Eye (tissue), 1 donor: ENCODE measurements at regions not wholly inside any gene's neighbourhood (a gene's known extent, or its start where the extent isn't known, plus 50 kb on each side); places are given as distances from the start of the nearest gene placed in this dataset.
"Not testable (repeated sequence)": the region's sequence is repeated elsewhere in the genome, so short reads cannot be mapped to it uniquely, and the experiment has no call there.

ENCODE experiments used
- DNase-seq: peaks from one replicate; pipeline ENCODE4 v3.0.0-alpha.2; 2015

DNA sequence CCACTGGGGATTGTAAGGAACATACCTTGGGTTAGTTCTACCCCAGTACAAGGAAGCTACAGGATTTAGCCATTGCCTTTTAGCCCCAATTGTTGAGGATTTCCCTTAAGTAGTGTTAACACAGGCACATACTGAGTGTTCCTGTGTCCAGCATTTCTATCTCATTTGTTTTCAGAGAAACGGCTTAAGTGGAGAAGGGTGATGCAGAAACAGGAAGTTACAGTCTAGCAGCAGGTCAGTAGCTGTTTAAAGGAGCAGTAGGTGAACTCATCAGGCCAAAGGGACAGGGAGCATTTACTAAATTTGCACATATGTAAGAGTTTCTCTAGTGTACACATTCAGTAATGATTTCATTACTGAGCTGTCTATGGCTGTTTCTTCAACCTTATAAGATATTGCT is 644.2 kb upstream of the GJE1 start:
- no peak for DNase-seq

DNA sequence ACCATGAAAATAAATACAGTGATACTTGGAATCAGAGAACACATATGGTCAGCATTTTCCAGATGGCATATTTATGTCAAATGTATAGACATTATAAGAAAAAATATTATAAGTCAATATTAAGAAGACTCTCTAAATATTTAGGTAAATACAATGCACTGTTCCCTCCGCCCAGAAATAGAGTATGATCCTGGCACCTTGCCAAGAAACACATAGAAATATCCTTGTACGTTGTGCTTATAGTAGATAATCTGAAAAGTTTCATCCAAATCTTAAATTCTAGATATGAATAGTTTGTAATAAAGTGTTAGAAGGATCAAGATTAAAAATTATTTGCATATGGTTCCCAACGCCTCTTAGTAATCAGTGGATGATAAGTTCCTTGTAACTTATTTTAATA is 645.8 kb upstream of the GJE1 start:
- no peak for DNase-seq

DNA sequence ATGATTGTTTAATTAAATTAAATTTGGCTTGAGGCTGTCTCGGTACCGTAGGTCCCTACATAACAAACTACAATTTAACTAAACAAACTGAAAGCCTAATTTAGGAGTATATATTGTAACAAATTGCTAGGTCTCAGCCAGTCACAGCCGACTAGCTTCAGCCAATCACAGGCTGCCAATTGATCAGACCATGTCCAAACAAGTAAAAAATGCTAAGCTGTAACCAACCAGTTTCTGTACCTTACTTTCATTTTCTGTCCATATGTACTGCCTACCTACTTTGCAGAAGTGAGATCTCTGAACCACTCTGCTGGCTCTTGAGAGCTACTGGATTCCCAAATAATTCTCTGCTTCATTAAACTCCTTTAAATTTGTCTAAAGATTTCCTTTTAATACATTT is 648.0 kb upstream of the GJE1 start:
- DNase-seq = no peak

DNA sequence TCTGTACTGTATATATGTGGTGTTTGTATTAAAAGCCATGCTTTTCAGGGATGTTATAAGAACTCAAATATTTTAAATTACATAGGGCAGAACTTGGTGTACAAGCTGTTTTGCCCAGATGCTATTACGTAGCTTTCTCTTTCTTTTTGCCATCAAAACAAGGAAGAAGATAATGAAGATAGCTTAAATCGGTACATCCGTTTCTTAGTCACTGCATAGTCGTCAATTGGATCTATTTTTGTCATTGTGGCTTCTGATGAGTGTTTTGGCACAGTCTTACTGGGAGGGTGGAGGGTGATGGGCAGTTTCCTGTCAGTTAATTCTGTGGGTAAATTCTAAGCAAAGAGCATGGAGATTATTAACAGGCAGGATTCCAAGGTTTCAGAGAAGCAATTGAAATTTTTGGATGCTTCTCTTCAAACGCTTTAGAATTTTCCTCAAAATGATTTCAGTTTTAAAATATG is 649.1 kb upstream of the GJE1 start:
- no peak for DNase-seq

DNA sequence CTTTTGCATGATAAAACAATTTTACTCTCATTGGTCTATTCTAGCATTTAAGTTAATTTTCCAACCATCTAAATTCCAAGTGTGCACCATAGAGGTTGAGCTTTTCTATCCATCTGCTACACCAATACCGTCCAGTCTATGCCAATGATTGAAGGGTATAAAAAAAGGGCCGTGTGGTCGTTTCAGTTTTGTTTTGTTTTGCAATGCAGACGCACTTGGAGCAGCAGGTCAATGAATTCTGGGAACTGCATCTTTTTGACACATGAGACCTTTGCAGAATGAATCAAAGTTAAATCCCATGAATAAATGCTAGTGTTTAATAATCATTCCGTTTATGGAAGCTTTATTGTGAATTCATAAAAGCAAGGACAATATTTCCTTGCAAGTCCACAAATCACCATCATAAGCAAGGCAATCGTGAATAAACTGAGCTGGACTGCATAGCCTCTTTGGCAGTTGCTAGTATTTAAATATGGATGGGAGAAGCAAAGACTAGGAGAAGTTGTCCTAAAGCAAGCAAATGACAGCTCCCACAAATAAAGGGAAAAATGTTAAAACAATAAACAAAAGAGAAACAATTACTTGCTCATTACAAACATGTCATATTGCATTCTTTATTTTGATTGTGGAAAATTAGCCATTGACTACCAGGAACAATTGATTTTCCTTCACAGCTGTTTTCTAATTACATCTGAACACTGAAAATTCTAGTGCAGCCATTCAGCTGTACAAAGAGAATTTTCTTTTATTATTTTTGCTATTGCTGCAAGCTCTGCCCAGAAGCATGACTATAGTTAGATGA is 649.7 kb upstream of the GJE1 start:
- DNase-seq = peak; percentile 44

DNA sequence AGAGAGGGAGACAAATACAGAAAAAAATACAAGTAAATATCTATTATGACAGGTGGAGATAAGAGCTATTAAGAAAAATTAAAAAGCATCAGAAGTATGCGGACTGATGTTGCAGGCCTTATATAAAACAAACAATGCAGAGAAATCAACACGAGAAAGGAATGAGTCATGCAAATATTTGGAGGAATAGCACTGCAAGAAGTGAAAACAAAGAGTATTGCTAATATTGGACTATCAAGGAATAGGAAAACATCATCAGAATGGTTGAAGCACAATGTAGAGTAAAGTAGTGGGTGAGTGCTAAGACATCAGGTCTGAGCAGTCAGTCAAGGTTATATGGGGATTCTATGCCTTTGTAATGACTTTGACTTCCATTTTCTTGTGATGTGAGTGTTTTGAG is 657.5 kb upstream of the GJE1 start:
- no peak for DNase-seq

DNA sequence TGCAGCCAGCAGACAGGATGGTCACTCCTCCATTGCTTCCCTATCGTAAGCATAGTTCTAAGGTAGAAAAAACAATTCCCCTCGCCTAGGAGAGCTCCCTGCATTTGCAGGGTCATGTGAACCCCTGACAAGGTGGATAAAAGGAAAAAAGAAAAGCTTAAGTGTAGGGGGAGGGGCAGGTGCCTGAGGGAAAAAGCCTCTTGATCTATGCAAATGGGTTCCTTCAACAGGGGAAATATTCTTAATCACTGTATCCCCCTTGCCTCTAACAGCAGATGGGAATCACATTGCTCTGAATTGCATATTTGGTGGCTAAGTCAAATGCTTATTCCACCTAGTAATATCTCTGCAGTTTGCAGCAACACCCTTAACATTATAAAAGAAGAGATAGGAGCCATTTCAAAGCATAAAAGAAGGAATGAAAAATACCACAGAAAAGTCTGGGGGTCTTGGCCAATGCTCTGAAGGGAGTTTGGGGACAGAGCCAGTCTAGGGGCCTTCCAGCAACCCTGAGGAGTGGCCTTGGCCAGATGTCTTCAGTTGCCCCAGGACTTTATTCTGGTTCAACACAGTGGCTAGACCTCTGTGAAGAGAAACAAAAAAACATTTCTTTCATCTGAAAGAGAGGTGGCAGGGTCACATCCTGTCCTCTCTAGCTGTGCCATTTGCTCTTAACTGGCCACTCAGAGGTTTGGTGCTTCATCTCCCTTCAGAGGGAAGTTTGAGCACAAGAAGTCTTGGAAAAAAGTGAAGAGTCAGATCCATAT is 660.4 kb upstream of the GJE1 start:
- DNase-seq = no peak

DNA sequence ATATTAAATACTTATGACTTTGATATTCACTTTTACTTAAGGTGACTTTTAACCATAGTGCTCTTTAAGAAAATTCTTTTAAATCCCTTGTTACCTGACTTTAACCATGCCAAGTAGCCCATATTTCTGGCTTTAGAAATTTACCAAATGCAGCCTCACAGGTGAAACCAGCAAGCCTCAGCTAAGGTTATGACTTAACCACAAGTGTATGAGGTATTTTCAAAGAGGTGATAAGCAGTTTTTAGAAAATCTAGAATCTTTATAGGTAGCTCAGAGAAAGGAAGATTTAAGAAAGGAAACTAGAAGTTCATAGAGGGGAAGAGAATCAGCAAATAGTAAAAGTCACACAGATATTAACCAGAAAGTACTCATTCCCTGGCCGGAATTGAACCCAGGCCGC is 661.9 kb upstream of the GJE1 start:
- DNase-seq = no peak

DNA sequence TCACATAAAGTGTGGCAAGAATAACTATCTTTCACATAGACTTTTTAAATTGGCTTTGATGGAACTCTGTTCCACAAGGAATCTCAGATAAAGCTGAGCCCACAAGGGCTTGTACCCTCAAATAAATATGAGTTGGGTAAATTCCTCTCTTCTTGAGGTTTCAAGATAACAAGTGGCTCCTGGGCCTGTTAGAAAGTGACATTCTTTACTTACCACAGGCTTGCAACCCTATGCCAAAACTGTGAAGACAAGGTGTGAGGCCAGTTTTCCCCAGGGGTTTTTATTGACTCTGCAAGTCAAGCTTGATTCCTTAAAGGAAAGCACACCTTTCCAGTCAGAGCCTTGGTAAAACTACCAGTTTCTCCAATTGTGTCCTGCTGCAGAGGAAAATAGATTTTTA is 664.8 kb upstream of the GJE1 start:
- DNase-seq = no peak

DNA sequence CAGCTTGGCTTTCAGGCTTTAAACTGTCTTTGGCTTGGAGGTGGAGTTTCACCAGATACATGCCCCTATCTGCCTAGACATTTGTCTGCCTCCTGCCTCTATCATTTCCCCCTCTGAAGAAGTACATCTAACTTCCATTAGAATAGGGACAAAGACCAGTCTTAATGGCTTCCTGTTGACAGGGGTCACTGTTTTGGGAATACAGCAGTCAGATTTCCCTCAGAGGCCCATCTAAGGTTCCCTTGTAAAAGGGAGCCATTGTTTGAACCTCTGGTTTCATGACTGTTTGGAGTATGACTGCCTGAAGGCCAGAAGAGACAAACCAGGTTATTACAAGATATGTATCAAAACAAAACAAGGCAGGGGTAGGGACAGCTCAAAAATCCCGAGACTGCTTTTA is 665.7 kb upstream of the GJE1 start:
- no peak for DNase-seq

DNA sequence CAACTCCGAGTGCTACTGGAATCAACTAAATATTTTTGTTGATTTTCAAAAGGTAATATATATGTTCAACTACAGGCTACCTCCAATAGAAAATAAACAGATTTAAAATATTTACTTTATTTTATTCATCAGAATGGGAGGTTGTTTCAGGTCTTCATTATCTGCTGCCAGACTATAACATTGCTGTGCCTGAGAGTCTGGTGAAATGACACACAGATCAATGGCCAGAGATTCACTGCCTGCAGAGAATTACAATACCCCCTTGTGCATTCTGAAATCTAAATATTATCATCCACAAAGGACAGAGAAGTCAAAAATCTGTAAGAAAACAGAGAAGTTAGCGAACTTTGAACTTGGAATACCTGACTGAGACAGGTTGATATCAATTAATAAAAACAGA is 667.8 kb upstream of the GJE1 start:
- peak; percentile 44 for DNase-seq

DNA sequence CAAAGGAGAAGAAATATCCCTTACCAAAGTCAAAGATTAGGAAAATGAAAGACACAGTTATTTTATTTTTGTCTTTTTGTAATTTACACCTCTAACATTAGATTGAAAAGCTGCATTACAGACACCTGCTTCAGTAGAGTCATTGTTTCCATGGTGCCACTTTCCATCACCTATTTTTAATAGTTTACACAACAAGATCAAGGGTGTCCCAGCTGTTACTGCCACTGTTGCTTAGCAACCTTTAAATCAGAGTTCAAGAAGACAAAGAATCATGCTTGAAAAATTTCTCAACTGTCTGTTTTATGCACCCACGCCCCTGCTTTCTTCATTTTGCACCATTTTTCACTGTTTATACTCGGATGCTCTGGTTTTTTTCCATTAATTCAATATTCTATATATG is 668.2 kb upstream of the GJE1 start:
- peak; percentile 70 for DNase-seq

DNA sequence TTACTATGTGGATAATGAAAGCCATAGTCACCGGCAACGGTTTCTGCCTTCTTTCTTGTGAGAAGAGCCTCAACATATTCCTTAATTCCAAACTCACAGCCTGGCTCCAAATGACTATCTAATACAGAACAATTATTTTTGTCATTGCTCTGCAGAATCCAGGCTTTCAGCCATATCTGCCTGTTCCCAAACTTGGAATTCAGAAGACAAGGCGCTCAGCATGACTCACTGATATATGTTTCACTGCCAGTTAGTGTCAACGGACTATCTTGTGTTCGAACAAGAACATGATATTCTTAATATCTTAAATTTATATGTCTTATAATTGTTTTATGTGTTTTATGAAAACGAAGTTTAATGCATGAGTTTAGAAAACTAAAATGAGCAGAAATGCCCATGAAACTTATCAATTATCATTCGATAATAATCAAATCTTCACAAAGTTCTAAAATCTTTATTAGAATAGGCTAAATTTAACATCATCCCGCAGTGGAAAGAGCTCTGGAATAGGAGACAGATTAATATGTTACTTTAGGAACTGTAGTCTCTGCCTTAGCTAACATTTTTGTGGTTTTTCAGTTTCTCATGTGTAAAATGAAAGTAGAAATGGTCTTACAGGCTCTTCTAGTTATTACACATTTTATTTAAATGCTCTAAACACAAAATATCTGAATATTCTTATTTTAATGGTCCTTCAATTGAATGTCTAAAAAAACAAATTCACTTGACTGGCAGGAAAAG is 669.3 kb upstream of the GJE1 start:
- DNase-seq = no peak

DNA sequence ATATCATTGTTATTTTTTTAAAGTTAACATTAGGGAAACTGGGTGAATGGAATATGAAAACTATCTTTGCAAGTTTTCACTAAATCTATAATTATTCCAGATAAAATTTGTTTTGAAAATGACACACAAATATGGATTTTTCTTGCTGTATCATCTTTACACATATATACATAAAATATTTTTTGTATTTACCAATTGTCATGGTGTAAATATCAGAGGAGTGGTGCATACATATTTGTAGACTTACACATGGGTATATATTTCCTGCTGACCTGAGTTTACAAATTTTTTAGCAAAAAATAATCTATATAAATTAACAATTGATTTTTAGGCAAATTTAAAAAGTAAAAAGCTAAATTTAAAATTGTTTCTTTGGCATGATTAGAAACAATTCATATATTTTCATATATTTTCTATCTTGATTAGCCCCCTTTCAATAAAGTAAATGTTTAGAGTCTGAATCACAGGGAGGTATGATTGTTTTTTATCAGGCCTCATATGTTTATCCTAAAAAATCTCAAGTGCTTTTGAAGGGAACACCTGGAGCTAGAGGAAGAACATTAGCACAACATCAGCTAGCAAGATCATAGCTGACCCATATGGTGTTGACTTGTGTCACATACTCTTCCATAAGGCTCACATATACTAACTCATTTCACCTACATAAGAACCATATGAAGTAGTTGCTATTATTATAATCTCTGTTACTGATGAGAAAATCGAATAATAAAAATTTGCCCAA is 671.8 kb upstream of the GJE1 start:
- no peak for DNase-seq

DNA sequence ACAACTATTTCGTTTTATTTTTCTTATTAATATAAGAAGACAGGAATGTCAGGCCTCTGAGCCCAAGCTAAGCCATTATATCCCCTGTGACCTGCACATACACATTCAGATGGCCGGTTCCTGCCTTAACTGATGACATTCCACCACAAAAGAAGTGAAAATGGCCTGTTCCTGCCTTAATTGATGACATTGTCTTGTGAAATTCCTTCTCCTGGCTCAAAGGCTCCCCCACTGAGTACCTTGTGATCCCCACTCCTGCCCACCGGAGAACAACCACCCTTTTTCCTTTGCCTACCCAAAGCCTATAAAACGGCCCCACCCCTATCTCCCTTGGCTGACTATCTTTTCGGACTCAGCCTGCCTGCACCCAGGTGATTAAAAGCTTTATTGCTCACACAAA is 672.5 kb upstream of the GJE1 start:
- not testable (repeated sequence) for DNase-seq

DNA sequence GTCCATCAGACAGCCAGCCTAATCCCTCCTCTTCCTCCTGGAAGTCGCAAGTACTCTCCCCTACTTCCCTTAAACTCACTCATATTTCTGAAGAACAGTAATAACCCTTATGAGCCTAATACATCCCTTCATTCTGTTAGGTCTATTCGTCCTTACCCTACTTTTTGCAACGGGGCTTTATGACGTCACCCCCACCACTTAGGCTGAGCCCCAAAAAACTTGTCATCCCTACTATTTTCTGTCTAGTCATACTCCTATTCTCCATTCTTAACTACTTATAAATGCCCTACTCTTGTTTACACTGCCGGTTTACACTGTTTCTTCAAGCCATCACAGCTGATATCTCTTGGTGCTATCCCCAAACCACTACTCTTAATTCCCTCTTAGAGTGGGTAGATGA is 674.7 kb upstream of the GJE1 start:
- not testable (repeated sequence) for DNase-seq

DNA sequence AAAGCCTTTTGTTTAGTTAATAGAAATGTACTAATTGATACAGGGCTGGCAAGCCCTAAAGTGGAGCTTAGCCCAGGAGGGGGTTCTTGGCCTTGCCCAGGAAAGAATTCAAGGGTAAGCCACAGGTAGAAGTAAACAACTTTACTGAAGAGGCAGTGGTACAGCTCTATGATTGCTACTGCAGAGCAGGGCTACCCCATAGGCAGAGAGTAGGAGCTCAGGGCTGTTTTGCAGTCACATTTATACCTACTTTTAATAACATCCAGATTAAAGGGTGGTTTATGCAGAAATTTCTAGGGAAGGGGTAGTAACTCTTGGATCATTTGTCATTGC is 680.4 kb upstream of the GJE1 start:
- DNase-seq = no peak

DNA sequence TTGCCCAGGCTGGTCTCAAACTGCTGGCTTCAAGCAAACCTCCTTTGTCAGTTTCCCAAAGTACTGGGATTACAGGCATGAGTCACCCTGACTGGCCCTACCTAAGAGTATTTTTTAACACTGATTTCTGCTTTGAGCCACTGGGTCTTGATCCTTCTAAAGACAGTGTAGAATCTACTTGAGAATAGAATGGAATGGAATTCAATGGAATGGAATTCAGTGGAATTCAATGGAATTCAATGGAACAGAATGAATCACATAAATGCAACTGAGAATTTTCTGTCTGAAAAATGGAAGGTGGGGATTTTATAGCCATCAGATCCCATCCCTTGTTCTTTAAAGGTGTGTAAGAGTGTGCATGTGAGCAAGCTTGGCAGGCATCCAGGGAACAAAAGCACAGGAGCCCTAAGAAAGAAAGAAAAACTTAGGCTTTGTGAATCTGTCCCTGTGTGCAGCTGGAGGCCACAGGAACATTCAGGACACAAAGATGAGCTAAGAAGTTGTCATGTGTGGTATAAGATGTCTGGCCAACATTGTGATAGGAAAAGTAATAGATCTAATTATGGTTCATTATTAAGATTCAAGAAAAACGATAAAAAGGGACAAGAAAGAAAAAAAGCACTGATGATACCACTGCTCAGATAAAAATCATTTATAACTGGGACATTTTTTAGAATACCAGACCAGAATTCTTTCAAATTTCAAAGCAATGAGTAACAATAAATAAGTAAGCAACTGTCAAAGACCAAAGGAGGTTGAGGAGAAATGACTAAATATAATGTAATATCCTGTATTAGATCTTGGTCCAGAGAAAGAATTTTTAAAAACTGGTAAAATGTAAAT is 681.0 kb upstream of the GJE1 start:
- DNase-seq = no peak

DNA sequence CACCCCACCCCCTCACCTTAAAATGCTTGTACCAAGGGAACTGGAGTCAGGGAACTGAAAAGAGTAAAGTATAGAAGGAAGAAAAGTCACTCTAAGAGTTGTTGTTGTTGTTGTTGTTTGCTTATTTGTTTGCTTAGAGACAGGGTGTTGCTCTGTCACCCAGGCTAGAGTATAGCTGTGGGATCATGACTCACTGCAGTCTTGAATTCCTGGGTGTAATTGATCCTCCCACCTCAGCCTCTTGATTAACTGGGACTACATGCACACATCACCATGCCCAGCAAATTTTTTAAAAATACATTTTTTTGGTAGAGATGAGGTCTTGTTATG is 681.6 kb upstream of the GJE1 start:
- DNase-seq = no peak

DNA sequence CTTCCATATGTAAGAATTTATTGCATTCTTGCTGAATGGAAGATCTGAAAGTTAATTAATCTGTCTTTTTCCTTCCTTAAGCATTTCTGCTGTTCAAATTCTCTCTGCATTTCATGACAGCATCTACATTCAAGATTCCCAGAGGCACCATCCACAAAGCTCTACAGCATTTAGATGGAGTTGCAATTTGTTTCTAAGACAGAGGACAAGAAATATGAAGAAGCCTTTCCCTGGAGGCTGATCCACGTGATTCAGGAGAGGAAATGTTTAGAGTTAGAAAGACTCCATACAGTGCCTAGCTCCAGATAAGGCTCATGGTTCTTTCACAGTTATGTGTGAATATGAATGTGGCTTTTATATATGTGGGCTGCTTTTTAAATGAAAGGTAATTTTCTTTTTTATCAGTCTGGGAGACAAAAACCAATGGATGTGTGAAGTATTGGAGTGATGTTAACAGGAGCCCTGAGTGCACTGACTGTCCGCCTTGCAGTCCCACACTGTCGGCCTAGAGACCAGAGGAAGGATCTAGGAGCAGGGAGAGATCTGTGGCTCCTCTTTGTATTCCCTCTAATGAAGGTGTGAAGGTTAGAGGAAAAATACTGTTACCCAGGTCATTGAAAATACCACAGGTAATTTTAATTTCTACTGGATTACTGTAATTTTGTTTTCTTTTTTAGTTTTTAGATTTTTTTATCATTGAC is 686.6 kb upstream of the GJE1 start:
- DNase-seq = peak; percentile 30

DNA sequence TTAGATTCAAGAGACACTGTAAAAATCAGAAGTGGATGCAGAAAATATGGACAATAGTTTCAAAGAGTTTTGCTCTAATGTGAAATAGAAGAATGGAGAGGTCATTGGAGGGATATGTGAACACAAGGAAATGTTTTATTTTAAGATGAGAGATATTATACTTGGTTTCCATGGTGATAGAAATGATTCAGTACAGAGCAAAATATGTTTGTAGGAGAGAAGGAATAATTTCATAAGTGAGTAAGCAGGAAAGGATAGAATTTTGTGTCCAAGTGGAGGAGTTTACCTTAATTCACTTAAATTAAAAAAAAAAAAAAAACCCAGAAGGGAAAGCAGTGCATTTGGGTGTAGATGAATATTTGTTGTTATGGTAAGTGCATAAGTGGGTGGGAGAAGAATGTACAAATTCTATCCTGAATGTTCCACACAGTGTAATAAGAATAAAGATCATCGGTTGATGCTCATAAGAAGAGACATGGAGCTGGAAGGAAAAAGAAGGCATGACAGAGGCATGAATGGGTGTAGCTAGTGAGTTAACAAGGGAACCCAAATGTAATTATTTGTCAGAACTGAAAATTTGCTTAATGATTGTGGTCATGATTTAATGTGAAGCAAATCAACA is 688.9 kb upstream of the GJE1 start:
- DNase-seq = peak; percentile 15
